Right ventricle myocardium superior (tissue), 1 donor: ENCODE measurements at regions not wholly inside any gene's neighbourhood (a gene's known extent, or its start where the extent isn't known, plus 50 kb on each side); places are given as distances from the start of the nearest gene placed in this dataset.

Source experiments
- ATAC-seq: fragments of 200-7000 bp; cut with Tn5 transposase; one replicate; pipeline ENCODE4 v1.9.1; 2020; ENCODE audit warnings: mild to moderate bottlenecking; ENCODE audit not compliant: poor library complexity
- DNase-seq: peaks from one replicate; pipeline ENCODE4 v3.0.0-alpha.2; 2020
- intact Hi-C: fragments of 100-400 bp; cut with DNase I; formaldehyde crosslinking; loops from one replicate; pipeline ENCODE4 v1.11.2; 2022
- donor health status: DM: no; HTN: yes; CAD: no; lungs with severe emphysema.

GRCh38 chr3:162738784-162739183 lies 1242.2 kb downstream of the OTOL1 start:
- ATAC-seq: no peak
- DNase-seq: no peak
- intact Hi-C loops: no loop called here

- DNase-seq (no peak), ATAC-seq (no peak)
- intact Hi-C loops: no loop called here
Observed at GRCh38 chr3:162740941-162741596, 1244.5 kb downstream of the OTOL1 start.

DNA sequence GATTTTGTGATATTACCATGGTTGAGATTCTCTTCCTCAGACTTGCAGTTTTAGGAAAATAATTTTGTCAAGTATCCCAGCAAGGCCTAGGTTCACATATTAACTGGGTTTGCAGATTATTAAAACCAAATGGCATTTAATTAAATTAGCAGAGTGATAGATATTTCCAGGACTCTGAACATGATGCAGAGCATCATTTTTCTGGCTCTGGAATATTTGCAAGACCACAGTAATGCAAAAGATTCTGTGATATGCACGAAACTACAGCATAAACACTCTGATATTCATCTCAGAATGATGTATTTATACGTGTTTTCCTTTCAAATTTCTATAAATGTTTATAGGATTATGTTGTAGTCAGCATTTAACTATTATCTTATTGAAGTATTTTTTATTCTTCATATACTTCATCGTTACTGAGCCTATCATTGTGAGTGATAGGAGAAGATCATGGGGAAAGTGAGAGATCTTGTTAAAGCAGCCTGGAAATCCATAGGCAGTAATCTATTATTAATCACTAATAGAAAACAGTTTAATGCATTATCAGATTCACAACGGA lies 1245.6 kb downstream of the OTOL1 start:
- ATAC-seq: no peak
- intact Hi-C loops: no loop called here
- no peak for DNase-seq

GRCh38 chr3:162743091-162743490 lies 1246.5 kb downstream of the OTOL1 start:
- ATAC-seq (no peak), DNase-seq (no peak)
- intact Hi-C loops: no loop called here

- DNase-seq (no peak), ATAC-seq (no peak)
- intact Hi-C loops: no loop called here
Observed at GRCh38 chr3:162760789-162761188, 1264.2 kb downstream of the OTOL1 start.

DNA sequence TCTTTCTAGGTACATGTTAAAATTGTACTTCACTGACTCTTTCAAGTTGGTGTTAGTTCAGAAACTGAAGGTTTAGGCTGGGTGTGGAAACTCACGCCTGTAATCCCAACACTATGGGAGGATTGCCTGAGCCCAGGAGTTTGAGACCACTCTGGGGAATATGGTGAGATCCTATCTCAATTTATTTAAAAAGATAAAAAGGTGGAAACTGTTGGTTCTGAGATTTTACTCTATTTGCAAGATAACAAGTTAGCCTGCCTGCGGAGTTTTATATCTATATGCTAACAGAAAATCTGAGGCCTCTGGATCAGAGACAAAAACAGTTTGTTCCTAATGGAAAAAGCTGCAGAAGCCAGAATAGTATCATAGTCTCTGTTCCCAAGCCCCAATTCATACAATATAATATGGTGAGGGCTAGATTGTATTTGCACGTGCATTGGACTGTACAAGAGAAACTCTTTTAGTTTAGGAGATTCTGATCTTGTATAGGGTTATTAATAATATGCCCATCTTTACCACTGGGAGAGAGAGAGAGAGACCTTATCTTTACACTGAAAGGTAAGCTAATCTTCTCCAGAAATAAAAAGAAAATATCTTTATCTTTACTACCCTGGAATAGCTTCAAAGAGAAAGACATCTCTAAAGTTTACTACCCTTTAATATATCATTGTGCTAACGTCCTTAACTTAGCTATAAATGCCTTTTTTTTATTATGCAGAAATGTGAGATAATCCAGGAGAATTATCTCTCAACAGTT lies 1267.6 kb downstream of the OTOL1 start:
- DNase-seq: no peak
- intact Hi-C loops: no loop called here
- ATAC-seq: no peak

DNA sequence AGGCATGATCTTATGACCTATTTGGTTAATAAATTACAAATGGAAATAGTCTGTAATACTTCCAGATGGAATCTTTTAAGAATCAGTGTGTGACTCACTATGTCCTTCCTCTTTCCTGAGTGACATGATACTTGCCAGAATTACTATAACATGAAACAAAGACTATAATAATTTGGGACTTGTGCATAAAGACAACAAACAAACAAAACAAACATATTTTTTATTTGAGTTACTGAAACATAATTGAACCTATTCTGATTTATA lies 1268.1 kb downstream of the OTOL1 start:
- ATAC-seq: no peak
- intact Hi-C loops: no loop called here
- DNase-seq: no peak

DNA sequence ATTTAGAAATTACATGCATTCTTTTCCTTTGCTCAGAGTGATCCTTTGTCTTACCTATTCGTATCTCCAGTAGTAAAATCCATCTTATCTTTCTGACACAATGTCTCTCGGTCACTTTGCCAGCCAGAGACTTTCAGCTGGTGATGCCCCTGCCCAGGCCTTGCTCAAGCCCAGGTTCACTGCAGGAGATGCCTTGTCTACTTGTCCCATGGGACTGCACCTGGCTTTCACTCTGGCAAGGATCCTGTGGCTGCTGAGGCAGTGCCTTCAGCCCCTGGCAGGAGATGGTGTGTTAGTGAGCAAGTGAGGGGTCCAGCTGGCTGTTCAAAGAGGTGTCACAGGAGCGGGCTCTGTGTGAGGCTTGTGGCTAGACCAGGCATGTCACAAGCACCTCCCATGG lies 1268.9 kb downstream of the OTOL1 start:
- intact Hi-C loops: no loop called here
- ATAC-seq: no peak
- no peak for DNase-seq

GRCh38 chr3:162769564-162769963 lies 1273.0 kb downstream of the OTOL1 start:
- intact Hi-C loops: no loop called here
- DNase-seq (no peak), ATAC-seq (no peak)

DNA sequence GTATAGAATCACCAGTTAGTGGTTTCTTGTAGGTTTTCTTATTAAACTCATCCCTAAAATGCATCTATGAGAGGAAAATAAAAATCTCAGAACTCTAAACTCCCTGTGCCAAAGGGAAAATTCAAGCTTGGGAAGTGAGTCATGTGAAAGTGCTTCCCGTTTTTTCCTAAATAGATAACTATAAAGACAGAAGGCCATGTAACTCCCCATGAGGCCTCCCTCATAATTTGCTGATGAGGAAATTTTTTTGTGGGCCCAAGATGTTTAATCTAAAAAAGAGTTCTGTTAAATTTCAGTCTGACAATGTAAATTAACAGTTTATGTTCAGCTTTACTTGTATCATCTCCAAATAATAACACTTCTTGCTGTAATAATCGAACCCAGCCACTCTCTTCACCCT lies 1273.9 kb downstream of the OTOL1 start:
- ATAC-seq (no peak), DNase-seq (no peak)
- intact Hi-C loops: no loop called here

DNA sequence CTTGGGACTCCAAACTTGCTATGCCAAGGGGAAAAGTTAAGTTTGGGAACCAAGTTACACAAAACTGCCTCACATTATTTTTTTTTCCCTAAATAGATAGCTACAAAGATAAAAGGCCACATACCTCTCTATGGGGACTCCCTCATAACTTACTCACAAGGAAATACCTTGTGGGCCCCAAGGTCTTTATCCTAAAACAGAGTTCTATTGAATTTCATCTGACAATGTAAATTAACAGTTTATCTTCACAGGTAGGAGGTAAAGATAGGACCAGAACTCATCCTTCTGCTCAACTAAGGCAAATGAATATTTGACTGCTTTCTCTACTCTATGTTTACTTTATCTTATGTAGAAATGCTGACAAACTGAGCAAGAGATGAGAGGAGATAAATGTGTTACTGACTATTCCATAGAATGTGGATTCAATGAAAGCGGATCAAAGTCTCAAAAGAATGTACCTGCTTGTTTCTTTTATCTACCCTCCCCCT lies 1278.0 kb downstream of the OTOL1 start:
- DNase-seq (no peak), ATAC-seq (no peak)
- intact Hi-C loops: no loop called here

- DNase-seq: no peak
- ATAC-seq: no peak
- intact Hi-C loops: no loop called here
Observed at GRCh38 chr3:162776148-162776547, 1279.5 kb downstream of the OTOL1 start.

- no peak for DNase-seq
- no peak for ATAC-seq
- intact Hi-C loops: no loop called here
Observed at GRCh38 chr3:162777118-162777517, 1280.5 kb downstream of the OTOL1 start.

- intact Hi-C loops: no loop called here
- ATAC-seq (no peak), DNase-seq (no peak)
Observed at GRCh38 chr3:162780313-162780712, 1283.7 kb downstream of the OTOL1 start.

- intact Hi-C loops: no loop called here
- DNase-seq (no peak), ATAC-seq (no peak)
Observed at GRCh38 chr3:162799910-162800309, 1303.3 kb downstream of the OTOL1 start.

- ATAC-seq (no peak), DNase-seq (no peak)
- intact Hi-C loops: no loop called here
Observed at GRCh38 chr3:162802228-162802965, 1305.8 kb downstream of the OTOL1 start.

DNA sequence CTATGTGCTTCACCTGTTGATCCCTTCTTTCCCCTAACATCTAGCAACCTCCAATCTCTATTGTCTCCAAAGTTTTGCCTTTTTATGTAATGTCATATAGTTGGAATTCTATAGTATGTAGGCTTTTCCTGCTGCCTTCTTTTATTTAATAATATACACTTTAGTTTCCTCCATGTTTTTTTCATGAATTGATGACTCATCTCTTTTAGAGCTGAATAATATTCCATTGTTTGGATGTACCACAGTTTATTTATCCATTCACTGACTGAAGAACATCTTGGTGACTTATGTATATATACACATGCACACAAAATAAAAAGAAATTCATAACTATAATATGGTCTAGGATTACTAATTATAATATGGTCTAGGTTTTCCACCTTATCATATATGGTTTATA lies 1314.2 kb downstream of the OTOL1 start:
- no peak for DNase-seq
- no peak for ATAC-seq
- intact Hi-C loops: no loop called here

- intact Hi-C loops: no loop called here
- no peak for DNase-seq
- no peak for ATAC-seq
Observed at GRCh38 chr3:162842549-162843216, 1346.1 kb downstream of the OTOL1 start.

- ATAC-seq (no peak), DNase-seq (no peak)
- intact Hi-C loops: no loop called here
Observed at GRCh38 chr3:162845918-162846317, 1349.3 kb downstream of the OTOL1 start.
